ENCODE measurements at regions not wholly inside any gene's neighbourhood (a gene's known extent, or its start where the extent isn't known, plus 50 kb on each side); places are given as distances from the start of the nearest gene placed in this dataset.

GRCh38 chr10:83205861-83206260 lies 933.4 kb upstream of the GHITM start:
- H3K4me3 ChIP-seq (ENCODE audit: low read depth, low read length), result no peak overlapping the region
- DNase-seq (ENCODE audit: low read depth, low spot score), result no peak
- no peaks in the 10 kb centered on the region for H3K9me3 ChIP-seq (ENCODE audit: control insufficient read depth, insufficient read depth, low read length)
- H3K27me3 ChIP-seq (ENCODE audit: control insufficient read depth, insufficient read depth, low read length), result no peaks in the 10 kb centered on the region
- no peak overlapping the region for H3K27ac ChIP-seq (ENCODE audit: low read depth, low read length)
- ChIA-PET CTCF (no interaction called here), POLR2A (no interaction called here)
- no peak for TF ChIP-seq CTCF (IDR thresholded peaks at IDR 0.05; ENCODE audit: low read depth, low read length)

GRCh38 chr10:83212632-83213334 lies 926.5 kb upstream of the GHITM start:
- POLR2A ChIA-PET, result no interaction called here
- CTCF ChIA-PET, result no interaction called here
- H3K9me3 ChIP-seq (ENCODE audit: control insufficient read depth, insufficient read depth, low read length), result no peaks in the 10 kb centered on the region; the same call in 1 of the 2 replicates
- no peak overlapping the region for H3K4me3 ChIP-seq (ENCODE audit: low read depth, low read length)
- no peak for DNase-seq (ENCODE audit: low read depth, low spot score)
- H3K27ac ChIP-seq (ENCODE audit: low read depth, low read length), result no peak overlapping the region
- TF ChIP-seq CTCF (IDR thresholded peaks at IDR 0.05; ENCODE audit: low read depth, low read length), result no peak
- no peaks in the 10 kb centered on the region for H3K27me3 ChIP-seq (ENCODE audit: control insufficient read depth, insufficient read depth, low read length)

- no peak for DNase-seq (ENCODE audit: low read depth, low spot score)
- Histone ChIP-seq H3K27ac (ENCODE audit: low read depth, low read length) (no peak overlapping the region), H3K27me3 (ENCODE audit: control insufficient read depth, insufficient read depth, low read length) (no peaks in the 10 kb centered on the region), H3K4me3 (ENCODE audit: low read depth, low read length) (no peak overlapping the region), H3K9me3 (ENCODE audit: control insufficient read depth, insufficient read depth, low read length) (peaks cover 3% of the 10 kb centered on the region; the same call in 1 of the 2 replicates)
- CTCF ChIA-PET, result no interaction called here
- TF ChIP-seq CTCF (IDR thresholded peaks at IDR 0.05; ENCODE audit: low read depth, low read length), result no peak
- POLR2A ChIA-PET, result no interaction called here
These were observed 925.2 kb upstream of the GHITM start for GRCh38 chr10:83214136-83214535.

- Histone ChIP-seq H3K9me3 (ENCODE audit: control insufficient read depth, insufficient read depth, low read length) (peaks cover 15% of the 10 kb centered on the region), H3K4me3 (ENCODE audit: low read depth, low read length) (no peak overlapping the region), H3K27me3 (ENCODE audit: control insufficient read depth, insufficient read depth, low read length) (no peaks in the 10 kb centered on the region), H3K27ac (ENCODE audit: low read depth, low read length) (no peak overlapping the region)
- DNase-seq (ENCODE audit: low read depth, low spot score), result no peak
- TF ChIP-seq CTCF (IDR thresholded peaks at IDR 0.05; ENCODE audit: low read depth, low read length), result no peak
- ChIA-PET POLR2A (no interaction called here), CTCF (no interaction called here)
These were observed 921.1 kb upstream of the GHITM start for GRCh38 chr10:83218205-83218604.

GRCh38 chr10:83222300-83222699 lies 917.0 kb upstream of the GHITM start:
- ChIA-PET CTCF (no interaction called here), POLR2A (no interaction called here)
- no peak for TF ChIP-seq CTCF (IDR thresholded peaks at IDR 0.05; ENCODE audit: low read depth, low read length)
- no peak overlapping the region for H3K4me3 ChIP-seq (ENCODE audit: low read depth, low read length)
- no peak overlapping the region for H3K27ac ChIP-seq (ENCODE audit: low read depth, low read length)
- DNase-seq (ENCODE audit: low read depth, low spot score), result no peak
- H3K9me3 ChIP-seq (ENCODE audit: control insufficient read depth, insufficient read depth, low read length), result peaks cover 26% of the 10 kb centered on the region
- no peaks in the 10 kb centered on the region for H3K27me3 ChIP-seq (ENCODE audit: control insufficient read depth, insufficient read depth, low read length)
